Liver (tissue), 3 donors: ENCODE measurements at regions not wholly inside any gene's neighbourhood (a gene's known extent, or its start where the extent isn't known, plus 50 kb on each side); places are given as distances from the start of the nearest gene placed in this dataset.

Experiments used
- JUND ChIP-seq, 2 donors: IDR thresholded peaks; 2 replicates each; pipeline ENCODE4 v1.6.1; 2016; ENCODE audit warnings: antibody characterized with exemption in 2 of 2
- TF ChIP-seq, protein P1 (sequence below): fragments of 150-350 bp; IDR thresholded peaks from 2 replicates; pipeline ENCODE4 v1.5.1; 2017; ENCODE audit warnings: improper control_type of control experiment, low read depth, low read length; ENCODE audit not compliant: missing input control
- TF ChIP-seq, protein P2 (sequence below): IDR thresholded peaks from 2 replicates; pipeline ENCODE4 v1.6.1; 2016; ENCODE audit warnings: antibody characterized with exemption
- donor health status: healthy.
- donor health status: healthy.

- TF ChIP-seq, protein P1, sequence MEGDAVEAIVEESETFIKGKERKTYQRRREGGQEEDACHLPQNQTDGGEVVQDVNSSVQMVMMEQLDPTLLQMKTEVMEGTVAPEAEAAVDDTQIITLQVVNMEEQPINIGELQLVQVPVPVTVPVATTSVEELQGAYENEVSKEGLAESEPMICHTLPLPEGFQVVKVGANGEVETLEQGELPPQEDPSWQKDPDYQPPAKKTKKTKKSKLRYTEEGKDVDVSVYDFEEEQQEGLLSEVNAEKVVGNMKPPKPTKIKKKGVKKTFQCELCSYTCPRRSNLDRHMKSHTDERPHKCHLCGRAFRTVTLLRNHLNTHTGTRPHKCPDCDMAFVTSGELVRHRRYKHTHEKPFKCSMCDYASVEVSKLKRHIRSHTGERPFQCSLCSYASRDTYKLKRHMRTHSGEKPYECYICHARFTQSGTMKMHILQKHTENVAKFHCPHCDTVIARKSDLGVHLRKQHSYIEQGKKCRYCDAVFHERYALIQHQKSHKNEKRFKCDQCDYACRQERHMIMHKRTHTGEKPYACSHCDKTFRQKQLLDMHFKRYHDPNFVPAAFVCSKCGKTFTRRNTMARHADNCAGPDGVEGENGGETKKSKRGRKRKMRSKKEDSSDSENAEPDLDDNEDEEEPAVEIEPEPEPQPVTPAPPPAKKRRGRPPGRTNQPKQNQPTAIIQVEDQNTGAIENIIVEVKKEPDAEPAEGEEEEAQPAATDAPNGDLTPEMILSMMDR, result no peak
- no peak for TF ChIP-seq JUND (IDR thresholded peaks at IDR 0.05)
- TF ChIP-seq, protein P2, sequence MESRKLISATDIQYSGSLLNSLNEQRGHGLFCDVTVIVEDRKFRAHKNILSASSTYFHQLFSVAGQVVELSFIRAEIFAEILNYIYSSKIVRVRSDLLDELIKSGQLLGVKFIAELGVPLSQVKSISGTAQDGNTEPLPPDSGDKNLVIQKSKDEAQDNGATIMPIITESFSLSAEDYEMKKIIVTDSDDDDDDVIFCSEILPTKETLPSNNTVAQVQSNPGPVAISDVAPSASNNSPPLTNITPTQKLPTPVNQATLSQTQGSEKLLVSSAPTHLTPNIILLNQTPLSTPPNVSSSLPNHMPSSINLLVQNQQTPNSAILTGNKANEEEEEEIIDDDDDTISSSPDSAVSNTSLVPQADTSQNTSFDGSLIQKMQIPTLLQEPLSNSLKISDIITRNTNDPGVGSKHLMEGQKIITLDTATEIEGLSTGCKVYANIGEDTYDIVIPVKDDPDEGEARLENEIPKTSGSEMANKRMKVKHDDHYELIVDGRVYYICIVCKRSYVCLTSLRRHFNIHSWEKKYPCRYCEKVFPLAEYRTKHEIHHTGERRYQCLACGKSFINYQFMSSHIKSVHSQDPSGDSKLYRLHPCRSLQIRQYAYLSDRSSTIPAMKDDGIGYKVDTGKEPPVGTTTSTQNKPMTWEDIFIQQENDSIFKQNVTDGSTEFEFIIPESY, result no peak
Observed at GRCh38 chr11:104625246-104625645, 273.0 kb downstream of the CASP12 start.
